ENCODE measurements at regions not wholly inside any gene's neighbourhood (a gene's known extent, or its start where the extent isn't known, plus 50 kb on each side); places are given as distances from the start of the nearest gene placed in this dataset.

DNA sequence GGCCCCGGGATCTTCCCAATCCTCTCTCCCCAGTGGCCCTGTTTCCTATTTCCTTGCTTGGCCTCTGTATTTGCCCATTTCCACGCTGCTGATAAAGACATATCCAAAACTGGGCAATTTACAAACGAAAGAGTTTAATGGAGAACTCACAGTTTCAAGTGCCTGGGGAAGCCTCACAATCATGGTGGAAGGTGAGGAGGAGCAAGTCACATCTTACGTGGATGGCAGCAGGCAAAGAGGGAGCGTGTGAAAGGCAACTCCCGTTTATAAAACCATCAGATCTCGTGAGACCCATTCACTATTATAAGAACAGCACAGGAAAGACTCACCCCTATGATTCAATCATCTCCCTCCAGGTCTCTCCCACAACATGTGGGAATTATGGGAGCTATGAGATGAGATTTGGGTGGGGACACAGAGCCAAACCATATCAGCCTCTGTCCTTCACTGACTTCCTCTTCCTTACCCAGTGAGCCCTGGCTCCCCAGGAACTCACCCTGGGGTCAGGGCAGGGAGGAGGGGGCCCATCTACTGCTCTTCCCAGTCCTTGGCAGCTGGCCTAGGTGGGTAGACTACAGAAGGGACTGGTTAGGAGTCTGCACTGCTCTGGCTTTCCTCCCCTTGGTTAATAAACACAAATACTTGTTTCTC lies 105.8 kb upstream of the MYCN start:
- TF ChIP-seq POLR2A (IDR thresholded peaks at IDR 0.05; ENCODE audit: low read depth, low read length) (no peak), TAF1 (IDR thresholded peaks at IDR 0.05; ENCODE audit: low read depth, low read length) (no peak), SPI1 (IDR thresholded peaks at IDR 0.05; ENCODE audit: low read depth, low read length) (no peak), POLR2AphosphoS5 (IDR thresholded peaks at IDR 0.05; ENCODE audit: low read depth, low read length) (no peak), PAX5 (IDR thresholded peaks at IDR 0.05; ENCODE audit: insufficient read depth, low read length, severe bottlenecking) (no peak)
